ENCODE measurements at regions not wholly inside any gene's neighbourhood (a gene's known extent, or its start where the extent isn't known, plus 50 kb on each side); places are given as distances from the start of the nearest gene placed in this dataset.

- TF ChIP-seq TAF1 (IDR thresholded peaks at IDR 0.05; ENCODE audit: borderline replicate concordance, low read depth, low read length) (no peak), TCF12 (IDR thresholded peaks at IDR 0.05; ENCODE audit: low read depth, low read length) (no peak), EZH2 (IDR thresholded peaks at IDR 0.05; ENCODE audit: borderline replicate concordance, control insufficient read depth, low read depth, low read length) (no peak), MTA2 (IDR thresholded peaks at IDR 0.05; ENCODE audit: low read depth) (no peak), STAT3 (IDR thresholded peaks at IDR 0.05; ENCODE audit: low read depth, low read length) (no peak), SMARCA5 (IDR thresholded peaks at IDR 0.05) (no peak), REST (IDR thresholded peaks at IDR 0.05; ENCODE audit: low read depth, low read length) (no peak), CREB1 (IDR thresholded peaks at IDR 0.05; ENCODE audit: low read depth) (no peak), SPI1 (IDR thresholded peaks at IDR 0.05; ENCODE audit: borderline replicate concordance, insufficient read depth, low read depth, low read length) (no peak), BCLAF1 (IDR thresholded peaks at IDR 0.05) (no peak), JUNB (IDR thresholded peaks at IDR 0.05) (no peak), SRF (IDR thresholded peaks at IDR 0.05; ENCODE audit: low read depth in 2 of 2, low read length in 2 of 2) (no peak), TARDBP (IDR thresholded peaks at IDR 0.05; ENCODE audit: borderline replicate concordance) (no peak), CTCF (IDR thresholded peaks at IDR 0.05 in 2 of 3, conservative IDR thresholded peaks at IDR 0.05 in 1 of 3; ENCODE audit: control insufficient read depth in 2 of 3, extremely low read depth in 1 of 3, insufficient read depth in 1 of 3, low read depth in 3 of 3, low read length in 3 of 3) (no peak)
Observed at GRCh38 chr9:28007097-28007817, 434.0 kb upstream of the C9orf72 start.
